SKM-1 (cell line): ENCODE measurements at regions not wholly inside any gene's neighbourhood (a gene's known extent, or its start where the extent isn't known, plus 50 kb on each side); places are given as distances from the start of the nearest gene placed in this dataset.
"Not testable (repeated sequence)": the region's sequence is repeated elsewhere in the genome, so short reads cannot be mapped to it uniquely, and the experiment has no call there.

ENCODE experiments used
- DNase-seq: peaks from one replicate; lab custom pipeline; 2025; ENCODE audit not compliant: unreplicated experiment; lab: John Stamatoyannopoulos, UW

DNA sequence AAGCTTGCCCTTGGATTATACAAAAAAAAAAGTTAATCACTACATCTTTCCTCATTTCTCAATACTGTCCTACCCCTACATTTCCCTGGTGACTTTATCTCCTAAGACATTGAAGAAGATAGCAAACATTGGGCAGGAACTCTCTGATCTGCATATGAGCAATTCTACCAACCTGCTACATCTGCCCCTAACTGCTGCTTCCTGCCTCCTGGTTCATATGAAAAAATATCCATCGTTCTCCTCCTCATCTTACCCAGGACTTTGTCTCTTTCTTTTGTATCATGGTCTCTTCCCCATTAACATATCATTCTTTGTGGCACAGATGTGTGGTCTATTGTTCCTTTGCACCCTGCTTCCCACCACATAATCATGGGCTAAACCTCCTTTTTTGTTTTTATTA is 139.7 kb upstream of the PCGF5 start:
- DNase-seq: no peak

GRCh38 chr10:91082447-91082846 is 138.0 kb upstream of the PCGF5 start:
- DNase-seq: no peak

DNA sequence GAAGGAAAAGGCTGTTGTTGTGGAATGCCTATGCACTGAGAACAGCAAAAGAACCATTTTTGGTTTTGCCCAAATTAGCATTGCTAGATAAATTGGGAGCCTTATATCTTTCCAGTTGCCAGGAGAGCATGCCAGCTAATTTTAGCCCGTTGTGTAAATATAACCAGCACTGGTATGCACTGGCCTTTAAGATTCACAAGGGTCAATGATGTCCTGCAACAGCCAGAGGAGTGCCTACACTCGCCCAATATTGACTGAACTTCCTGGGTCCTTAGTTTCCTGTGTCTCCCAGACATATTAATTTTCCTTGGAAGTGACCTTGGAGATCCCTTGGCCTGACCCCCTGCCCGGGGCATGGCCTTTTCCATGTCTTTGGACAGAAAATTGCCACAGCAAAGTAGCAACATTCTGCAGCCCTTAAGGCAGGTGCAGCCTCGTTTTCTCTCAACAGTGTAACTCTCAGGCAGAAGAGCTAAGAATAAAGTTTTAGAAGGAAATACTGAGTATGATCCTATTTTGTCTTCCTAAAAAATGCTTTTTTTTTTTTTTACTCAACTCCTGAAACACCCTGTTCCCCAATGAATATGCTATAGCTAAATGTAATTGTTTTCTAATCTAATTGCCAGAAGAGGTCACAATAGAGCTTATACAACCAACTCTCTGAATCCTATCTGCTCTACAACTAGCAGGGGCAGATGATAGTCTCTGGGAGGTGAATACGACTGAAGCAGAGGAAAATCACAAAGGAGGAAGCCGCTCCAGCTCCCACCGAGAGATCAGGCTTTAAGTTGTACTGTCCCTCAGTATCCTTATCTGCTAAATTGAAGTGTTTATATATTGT is 131.9 kb upstream of the PCGF5 start:
- DNase-seq: no peak

DNA sequence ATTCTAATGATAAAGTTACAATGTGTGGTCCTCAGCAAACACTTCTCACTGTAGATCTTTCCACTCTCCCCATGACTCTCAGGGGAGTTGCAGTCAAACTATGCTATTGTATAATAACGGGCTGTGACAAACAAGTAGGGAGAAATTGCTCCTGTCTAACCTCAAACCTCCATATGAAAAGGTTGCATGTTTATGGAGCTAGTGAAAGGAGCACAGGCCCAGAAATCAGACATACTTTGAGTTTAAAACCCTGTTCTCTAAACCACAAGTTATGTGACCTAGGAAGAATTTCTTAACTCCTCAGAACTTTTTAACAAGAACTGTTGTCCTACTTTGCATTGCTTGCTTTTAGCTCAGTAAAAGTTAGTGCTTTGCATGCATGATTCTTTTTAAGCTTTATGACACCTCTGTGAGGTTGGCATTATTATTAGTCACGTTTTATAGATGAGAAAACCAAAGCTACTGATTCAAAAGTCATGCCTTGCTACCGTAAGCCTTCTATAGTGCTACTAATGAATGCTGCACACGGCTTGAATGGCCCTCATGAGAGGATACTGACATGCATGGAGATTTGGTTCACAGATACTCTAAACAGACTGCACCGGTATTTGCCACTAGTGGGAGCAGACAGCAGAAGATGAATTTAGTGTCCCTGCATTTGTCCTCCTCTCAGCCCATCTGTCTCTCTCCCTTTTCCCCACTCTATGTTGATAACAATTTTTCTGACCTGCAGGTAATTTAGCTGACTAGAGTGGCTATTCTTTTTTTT is 129.5 kb upstream of the PCGF5 start:
- DNase-seq: no peak

DNA sequence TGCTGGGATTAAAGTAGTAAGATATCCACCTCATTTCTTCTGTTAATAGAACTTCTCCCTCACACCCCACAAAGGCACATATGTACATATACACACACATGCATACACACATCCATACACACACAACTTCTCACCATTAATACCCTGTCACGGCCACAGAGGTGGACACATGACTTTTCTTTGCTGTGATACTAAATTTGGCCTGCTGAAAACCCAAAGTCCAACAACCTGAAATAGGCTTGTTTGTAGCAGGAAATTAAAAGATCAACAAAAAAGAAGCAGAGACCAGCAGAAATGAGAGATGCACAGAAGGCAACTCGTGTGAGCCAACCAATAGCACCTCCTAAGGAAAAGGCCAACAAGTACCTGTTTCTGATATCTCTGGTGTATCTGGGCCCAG is 128.7 kb upstream of the PCGF5 start:
- no peak for DNase-seq

- DNase-seq: no peak
Measured at GRCh38 chr10:91096274-91096673, 124.2 kb upstream of the PCGF5 start.

- DNase-seq: no peak
Measured at GRCh38 chr10:91097313-91097712, 123.2 kb upstream of the PCGF5 start.

GRCh38 chr10:91098021-91098420 is 122.4 kb upstream of the PCGF5 start:
- not testable (repeated sequence) for DNase-seq

- DNase-seq: no peak
Measured at GRCh38 chr10:91103384-91104192, 116.9 kb upstream of the PCGF5 start.

- no peak for DNase-seq
Measured at GRCh38 chr10:91104193-91105041, 116.0 kb upstream of the PCGF5 start.

DNA sequence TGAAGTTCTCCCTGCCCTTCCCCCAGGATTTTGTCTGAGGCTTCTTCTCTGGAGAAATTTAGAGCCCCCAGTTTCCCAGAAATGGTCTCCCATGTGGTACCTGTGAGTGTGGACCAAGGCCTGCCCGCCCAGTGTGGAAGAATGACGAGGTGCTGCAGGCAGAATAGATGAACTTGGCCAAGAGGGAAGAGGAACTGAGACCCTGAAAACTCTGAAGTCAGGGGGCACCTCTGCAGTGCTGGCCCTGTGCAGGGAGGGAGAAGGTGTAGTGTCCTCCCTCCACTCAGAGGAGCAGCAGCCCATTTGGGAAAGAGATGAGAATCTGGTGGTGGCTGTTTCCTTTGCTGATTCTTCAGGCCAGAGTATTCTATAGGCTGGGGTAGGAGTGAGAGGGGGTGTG is 115.2 kb upstream of the PCGF5 start:
- no peak for DNase-seq

- no peak for DNase-seq
Measured at GRCh38 chr10:91108820-91109219, 111.6 kb upstream of the PCGF5 start.

GRCh38 chr10:91111060-91111459 is 109.4 kb upstream of the PCGF5 start:
- DNase-seq: no peak

GRCh38 chr10:91115618-91116390 is 104.7 kb upstream of the PCGF5 start:
- no peak for DNase-seq

GRCh38 chr10:91117505-91117904 is 103.0 kb upstream of the PCGF5 start:
- no peak for DNase-seq

- DNase-seq: no peak
Measured at GRCh38 chr10:91120348-91120747, 100.1 kb upstream of the PCGF5 start.

DNA sequence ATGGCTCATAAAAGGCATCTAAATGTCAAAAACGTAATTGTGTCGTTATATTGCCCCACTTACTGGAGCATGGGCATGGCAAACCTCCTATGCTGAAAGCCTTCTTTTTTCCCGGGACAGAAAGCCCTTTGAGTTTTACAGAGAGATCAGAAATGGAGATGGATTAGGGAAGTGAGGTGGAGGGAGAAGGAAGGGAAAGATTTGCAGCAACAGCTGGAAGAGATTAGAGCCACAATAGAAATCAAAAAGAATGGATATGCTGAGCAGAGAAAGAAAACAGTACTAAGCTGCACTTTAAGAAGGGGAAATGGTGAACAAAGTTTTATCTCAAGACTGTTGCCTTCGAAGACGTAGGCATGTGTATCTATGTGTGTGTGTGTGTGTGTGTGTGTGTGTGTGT is 97.2 kb upstream of the PCGF5 start:
- no peak for DNase-seq

- no peak for DNase-seq
Measured at GRCh38 chr10:91124016-91124415, 96.4 kb upstream of the PCGF5 start.

GRCh38 chr10:91126471-91126870 is 94.0 kb upstream of the PCGF5 start:
- DNase-seq: no peak
